Glutamatergic neuron (in vitro differentiated cells): ENCODE measurements at regions not wholly inside any gene's neighbourhood (a gene's known extent, or its start where the extent isn't known, plus 50 kb on each side); places are given as distances from the start of the nearest gene placed in this dataset.

Experiments used
- DNase-seq: peaks from one replicate; pipeline ENCODE4 v3.0.0; 2022
- H3K27ac Mint-ChIP-seq: one replicate; pipeline ENCODE4 v1.8.0; 2020; ENCODE audit warnings: mild to moderate bottlenecking, mixed read lengths, inconsistent platforms; ENCODE audit not compliant: unreplicated experiment
- H3K27me3 Mint-ChIP-seq: one replicate; pipeline ENCODE4 v1.8.0; 2020; ENCODE audit warnings: mild to moderate bottlenecking, moderate library complexity, mixed read lengths, inconsistent platforms; ENCODE audit not compliant: unreplicated experiment
- H3K36me3 Mint-ChIP-seq: one replicate; pipeline ENCODE4 v1.8.0; 2020; ENCODE audit warnings: mild to moderate bottlenecking, mixed read lengths, inconsistent platforms; ENCODE audit not compliant: unreplicated experiment
- H3K4me1 Mint-ChIP-seq: one replicate; pipeline ENCODE4 v1.8.0; 2020; ENCODE audit warnings: mild to moderate bottlenecking, low read depth, mixed read lengths, inconsistent platforms; ENCODE audit not compliant: unreplicated experiment
- H3K4me3 Mint-ChIP-seq: one replicate; pipeline ENCODE4 v1.8.0; 2020; ENCODE audit warnings: mild to moderate bottlenecking, mixed read lengths, inconsistent platforms; ENCODE audit not compliant: unreplicated experiment
- H3K9me3 Mint-ChIP-seq: one replicate; pipeline ENCODE4 v1.8.0; 2020; ENCODE audit warnings: mild to moderate bottlenecking, moderate library complexity, mixed read lengths, inconsistent platforms; ENCODE audit not compliant: unreplicated experiment
- TF ChIP-seq, protein P1 (sequence below): fragments of 200-600 bp; sonication (generic); IDR thresholded peaks from one replicate; pipeline ENCODE4 v1.5.0; 2021; ENCODE audit not compliant: partially characterized antibody, unreplicated experiment

DNA sequence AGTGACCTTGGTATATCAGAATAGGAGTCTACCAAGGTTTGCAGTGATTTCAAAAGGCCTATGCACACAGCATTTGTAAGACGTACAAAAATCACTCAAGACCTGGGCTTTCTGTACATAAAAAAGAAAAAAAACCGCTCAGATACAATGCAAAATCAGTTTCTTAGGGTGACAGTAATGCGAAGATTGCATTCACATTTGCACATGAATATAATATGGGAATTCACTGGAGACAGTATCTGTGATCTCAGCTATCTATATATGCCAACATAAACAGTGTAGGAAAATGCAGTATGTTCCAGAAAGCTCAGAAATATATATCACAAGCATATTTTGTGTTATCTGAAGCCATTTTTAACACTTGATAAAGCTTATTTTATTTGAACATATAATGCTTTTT, 176.4 kb upstream of the MYOCD start:
- no peaks in the 10 kb centered on the region for H3K4me1 Mint-ChIP-seq
- H3K27ac Mint-ChIP-seq: no peak overlapping the region
- TF ChIP-seq, protein P1, sequence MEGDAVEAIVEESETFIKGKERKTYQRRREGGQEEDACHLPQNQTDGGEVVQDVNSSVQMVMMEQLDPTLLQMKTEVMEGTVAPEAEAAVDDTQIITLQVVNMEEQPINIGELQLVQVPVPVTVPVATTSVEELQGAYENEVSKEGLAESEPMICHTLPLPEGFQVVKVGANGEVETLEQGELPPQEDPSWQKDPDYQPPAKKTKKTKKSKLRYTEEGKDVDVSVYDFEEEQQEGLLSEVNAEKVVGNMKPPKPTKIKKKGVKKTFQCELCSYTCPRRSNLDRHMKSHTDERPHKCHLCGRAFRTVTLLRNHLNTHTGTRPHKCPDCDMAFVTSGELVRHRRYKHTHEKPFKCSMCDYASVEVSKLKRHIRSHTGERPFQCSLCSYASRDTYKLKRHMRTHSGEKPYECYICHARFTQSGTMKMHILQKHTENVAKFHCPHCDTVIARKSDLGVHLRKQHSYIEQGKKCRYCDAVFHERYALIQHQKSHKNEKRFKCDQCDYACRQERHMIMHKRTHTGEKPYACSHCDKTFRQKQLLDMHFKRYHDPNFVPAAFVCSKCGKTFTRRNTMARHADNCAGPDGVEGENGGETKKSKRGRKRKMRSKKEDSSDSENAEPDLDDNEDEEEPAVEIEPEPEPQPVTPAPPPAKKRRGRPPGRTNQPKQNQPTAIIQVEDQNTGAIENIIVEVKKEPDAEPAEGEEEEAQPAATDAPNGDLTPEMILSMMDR: no peak
- no peak for DNase-seq
- no peaks in the 10 kb centered on the region for H3K36me3 Mint-ChIP-seq
- peaks cover 2% of the 10 kb centered on the region for H3K27me3 Mint-ChIP-seq
- H3K4me3 Mint-ChIP-seq: no peak overlapping the region
- H3K9me3 Mint-ChIP-seq: no peaks in the 10 kb centered on the region

DNA sequence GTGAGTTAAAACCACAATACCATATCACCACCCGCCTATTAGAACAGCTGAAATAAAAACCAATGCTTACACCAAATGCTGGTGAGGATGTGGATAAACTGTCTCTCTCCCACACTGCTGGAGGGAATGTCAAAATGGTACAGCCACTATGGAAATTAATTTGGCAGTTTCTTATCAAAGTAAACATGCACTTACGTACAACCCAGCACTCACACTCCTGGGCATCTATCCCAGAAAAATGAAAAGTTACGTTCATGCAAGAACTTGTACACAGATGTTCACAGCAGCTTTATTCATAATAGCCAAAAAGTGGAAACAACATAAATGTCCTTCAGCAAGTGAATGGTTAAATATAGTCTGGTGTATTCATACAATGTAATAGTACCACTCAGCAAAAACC, 173.2 kb upstream of the MYOCD start:
- TF ChIP-seq, protein P1: no peak
- H3K27ac Mint-ChIP-seq: no peak overlapping the region
- H3K36me3 Mint-ChIP-seq: no peaks in the 10 kb centered on the region
- no peaks in the 10 kb centered on the region for H3K27me3 Mint-ChIP-seq
- H3K4me1 Mint-ChIP-seq: no peaks in the 10 kb centered on the region
- no peak for DNase-seq
- no peak overlapping the region for H3K4me3 Mint-ChIP-seq
- no peaks in the 10 kb centered on the region for H3K9me3 Mint-ChIP-seq

DNA sequence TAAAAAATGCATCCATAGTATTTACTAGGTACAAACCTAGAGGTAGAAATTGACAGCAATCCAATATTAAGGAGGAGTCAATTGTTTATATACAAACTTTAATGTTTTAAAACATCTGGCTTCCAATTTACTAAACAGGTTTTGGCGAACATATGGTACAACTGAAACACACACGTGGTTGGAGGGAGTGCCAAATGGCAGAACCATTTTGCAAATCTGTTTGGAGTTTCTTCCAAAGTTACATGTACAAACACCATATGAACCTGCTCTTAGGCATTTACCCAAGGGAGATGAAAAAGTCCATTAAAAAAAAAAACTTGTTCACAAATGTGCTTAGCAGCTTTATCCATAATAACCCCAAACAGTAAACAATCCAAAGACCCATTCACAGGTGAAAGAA, 159.8 kb upstream of the MYOCD start:
- Mint-ChIP-seq H3K27ac (no peak overlapping the region), H3K9me3 (no peaks in the 10 kb centered on the region), H3K4me1 (peaks cover 14% of the 10 kb centered on the region), H3K36me3 (no peaks in the 10 kb centered on the region), H3K4me3 (no peak overlapping the region), H3K27me3 (no peaks in the 10 kb centered on the region)
- TF ChIP-seq, protein P1: no peak
- no peak for DNase-seq

DNA sequence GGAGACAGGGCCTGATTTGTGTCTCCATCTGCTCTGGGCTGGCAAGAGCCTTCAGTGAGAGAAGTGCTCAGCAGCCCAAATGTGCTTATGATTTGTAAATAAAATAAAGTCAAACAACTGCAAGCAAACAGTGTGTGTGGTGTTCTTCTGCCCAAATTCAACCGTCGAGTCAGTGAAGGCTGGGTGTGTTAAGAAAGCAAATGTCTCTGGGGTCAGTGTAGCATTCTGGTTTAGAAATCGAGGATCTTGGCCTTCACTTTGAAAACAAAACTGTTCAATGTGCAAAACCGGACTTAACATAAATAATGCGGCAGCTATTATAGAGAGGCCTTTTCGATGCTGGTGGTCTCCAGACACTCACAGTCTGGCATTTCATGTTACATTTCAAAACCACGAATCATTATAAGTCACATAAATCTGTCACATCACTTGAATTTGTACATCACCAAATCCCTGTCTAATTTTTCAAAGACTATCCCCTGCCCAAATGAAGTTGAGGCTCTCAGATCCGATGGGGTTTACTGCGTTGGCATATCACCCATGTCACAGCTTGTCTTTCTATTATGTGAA, 158.6 kb upstream of the MYOCD start:
- no peaks in the 10 kb centered on the region for H3K9me3 Mint-ChIP-seq
- H3K4me3 Mint-ChIP-seq: no peak overlapping the region
- H3K27ac Mint-ChIP-seq: no peak overlapping the region
- H3K4me1 Mint-ChIP-seq: peaks cover 14% of the 10 kb centered on the region
- TF ChIP-seq, protein P1: no peak
- DNase-seq: no peak
- no peaks in the 10 kb centered on the region for H3K27me3 Mint-ChIP-seq
- no peaks in the 10 kb centered on the region for H3K36me3 Mint-ChIP-seq

DNA sequence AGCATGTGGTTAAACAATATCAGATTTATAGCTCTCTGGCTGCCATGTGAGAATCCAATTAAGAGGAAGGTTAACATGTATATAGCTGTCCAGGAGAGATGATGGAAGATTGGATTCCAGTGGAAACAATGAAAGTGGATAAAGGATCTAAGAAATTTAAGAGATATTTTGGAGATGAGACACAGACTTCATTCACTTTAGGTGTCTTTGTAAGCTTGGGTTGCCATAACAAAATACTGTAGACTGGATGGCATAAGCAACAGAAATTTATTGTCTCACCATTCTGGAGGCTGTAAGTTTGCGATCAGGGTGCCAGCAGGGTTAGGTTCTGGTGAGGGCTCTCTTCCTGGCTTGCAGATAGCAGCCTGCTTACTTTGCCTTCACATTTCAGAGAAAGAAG, 155.9 kb upstream of the MYOCD start:
- Mint-ChIP-seq H3K36me3 (no peaks in the 10 kb centered on the region), H3K4me3 (no peak overlapping the region), H3K27ac (no peak overlapping the region), H3K27me3 (no peaks in the 10 kb centered on the region), H3K4me1 (peaks cover 14% of the 10 kb centered on the region), H3K9me3 (no peaks in the 10 kb centered on the region)
- DNase-seq: no peak
- TF ChIP-seq, protein P1: no peak
